Right atrium auricular region (tissue), 2 donors: ENCODE measurements at regions not wholly inside any gene's neighbourhood (a gene's known extent, or its start where the extent isn't known, plus 50 kb on each side); places are given as distances from the start of the nearest gene placed in this dataset.

Source experiments
- DNase-seq: peaks from one replicate; pipeline ENCODE4 v3.0.0-alpha.2; 2019; ENCODE audit warnings: low spot score
- H3K27ac ChIP-seq, 2 donors: fragments of 200-600 bp; sonication (generic); 1 replicate in 1 of 2; 2 replicates in 1 of 2; pipeline ENCODE4 v1.5.1; 2016 to 2019
- H3K27me3 ChIP-seq, 2 donors: fragments of 200-600 bp; sonication (generic); one replicate each; pipeline versions ENCODE4 v1.5.1 to v1.6.0; 2017 to 2019
- H3K36me3 ChIP-seq: fragments of 200-600 bp; sonication (generic); one replicate; pipeline ENCODE4 v1.5.1; 2016
- H3K4me1 ChIP-seq, 2 donors: fragments of 200-600 bp; sonication (generic); one replicate each; pipeline versions ENCODE4 v1.5.1 to v1.6.0; 2017 to 2019
- H3K4me3 ChIP-seq, 2 donors: fragments of 200-600 bp; sonication (generic); 1 replicate in 1 of 2; 2 replicates in 1 of 2; pipeline ENCODE4 v1.5.1; 2017 to 2019; ENCODE audit warnings: mild to moderate bottlenecking in 1 of 2, moderate library complexity in 1 of 2
- H3K9me3 ChIP-seq, 2 donors: fragments of 200-600 bp; sonication (generic); one replicate each; pipeline ENCODE4 v1.5.1; 2019
- CTCF ChIP-seq, 2 donors: fragments of 200-600 bp; sonication (generic); IDR thresholded peaks; one replicate each; pipeline ENCODE4 v1.5.1; 2019; ENCODE audit warnings: antibody characterized with exemption in 2 of 2

DNA sequence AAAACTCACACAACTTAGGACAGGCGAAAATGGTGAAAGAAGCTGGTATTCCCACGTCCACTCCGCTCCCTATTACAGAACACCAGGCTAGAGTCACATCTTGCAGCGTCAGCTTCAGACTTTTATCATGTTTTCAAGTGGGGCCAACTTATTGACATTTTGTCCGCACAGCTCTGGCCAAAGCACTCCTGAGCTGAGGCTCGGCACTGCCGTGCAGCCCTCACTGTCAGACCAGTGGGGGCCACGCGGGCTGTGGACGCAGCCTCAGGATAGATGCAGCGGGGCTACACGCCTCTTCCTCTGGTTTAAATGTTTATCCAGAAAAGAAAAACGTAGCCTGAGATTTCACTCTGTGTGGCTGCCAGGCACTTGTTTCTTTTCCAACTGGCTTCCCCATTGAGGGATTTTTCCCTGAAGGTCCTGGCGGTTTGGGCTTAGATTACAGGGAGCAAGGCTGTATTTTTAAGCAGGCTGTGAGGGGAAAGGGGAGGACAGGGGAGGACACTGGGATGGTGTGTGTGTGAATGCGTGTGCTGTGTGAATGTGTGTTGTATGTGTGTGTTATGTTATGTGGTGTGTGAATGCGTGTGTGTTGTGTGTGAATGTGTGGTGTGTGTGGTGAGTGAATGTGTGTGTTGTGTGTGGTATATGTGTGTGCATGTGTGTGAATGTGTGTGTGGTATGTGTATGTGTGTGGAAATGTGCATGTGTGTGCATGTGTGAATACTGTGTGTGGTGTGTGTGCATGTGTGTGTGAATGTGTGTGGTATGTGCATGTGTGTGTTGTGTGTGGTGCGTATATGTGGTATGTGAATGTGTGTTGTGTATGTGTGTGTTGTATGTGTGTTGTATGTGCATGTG is 267.6 kb downstream of the DCDC2C start:
- H3K4me1 ChIP-seq: no peaks in the 10 kb centered on the region
- H3K27ac ChIP-seq: no peak overlapping the region
- no peak for DNase-seq
- no peak overlapping the region for H3K4me3 ChIP-seq
- no peak for TF ChIP-seq CTCF (IDR thresholded peaks at IDR 0.05)
- H3K27me3 ChIP-seq: no peaks in the 10 kb centered on the region
- no peaks in the 10 kb centered on the region for H3K9me3 ChIP-seq
- no peaks in the 10 kb centered on the region for H3K36me3 ChIP-seq

- no peak for TF ChIP-seq CTCF (IDR thresholded peaks at IDR 0.05)
- Histone ChIP-seq H3K4me1 (no peaks in the 10 kb centered on the region), H3K9me3 (no peaks in the 10 kb centered on the region), H3K27ac (no peak overlapping the region), H3K27me3 (no peaks in the 10 kb centered on the region), H3K4me3 (no peak overlapping the region), H3K36me3 (no peaks in the 10 kb centered on the region)
- no peak for DNase-seq
Measured at GRCh38 chr2:3971652-3972192, 268.3 kb downstream of the DCDC2C start.

GRCh38 chr2:3972377-3972776 is 269.0 kb downstream of the DCDC2C start:
- no peaks in the 10 kb centered on the region for H3K27me3 ChIP-seq
- no peak overlapping the region for H3K4me3 ChIP-seq
- TF ChIP-seq CTCF (IDR thresholded peaks at IDR 0.05): no peak
- no peaks in the 10 kb centered on the region for H3K9me3 ChIP-seq
- no peaks in the 10 kb centered on the region for H3K4me1 ChIP-seq
- H3K36me3 ChIP-seq: no peaks in the 10 kb centered on the region
- DNase-seq: no peak
- H3K27ac ChIP-seq: no peak overlapping the region

GRCh38 chr2:3974765-3975164 is 271.4 kb downstream of the DCDC2C start:
- Histone ChIP-seq H3K4me1 (no peaks in the 10 kb centered on the region), H3K36me3 (no peaks in the 10 kb centered on the region), H3K9me3 (peaks cover 0 to 6% of the 10 kb centered on the region in 2 donors), H3K27me3 (no peaks in the 10 kb centered on the region), H3K27ac (no peak overlapping the region), H3K4me3 (no peak overlapping the region)
- no peak for DNase-seq
- TF ChIP-seq CTCF (IDR thresholded peaks at IDR 0.05): no peak

DNA sequence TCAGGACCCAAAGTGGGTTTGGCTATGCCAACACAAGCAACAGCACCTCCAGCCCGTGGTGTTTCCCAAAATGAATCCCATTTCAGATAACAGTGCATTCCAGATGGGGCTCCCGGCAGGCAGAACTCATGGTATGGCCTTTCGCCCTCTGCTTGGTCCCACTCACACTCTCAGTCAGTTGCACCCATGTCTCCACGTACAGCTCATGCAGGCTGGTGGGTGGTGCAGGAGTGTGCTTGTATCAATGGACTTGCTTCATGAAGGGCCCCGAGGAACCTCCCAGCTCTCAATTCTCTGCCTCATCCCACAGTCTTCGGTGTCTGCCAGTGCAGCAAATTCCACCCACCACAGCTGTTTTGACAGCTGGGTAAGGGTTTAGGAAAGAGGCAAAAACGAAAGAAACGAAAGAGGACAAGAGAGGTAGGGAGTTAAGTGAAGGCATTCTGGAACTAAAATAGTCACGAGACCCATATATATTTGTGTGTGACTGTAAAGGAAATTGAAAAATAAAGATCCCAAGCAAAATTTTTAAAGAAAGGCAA is 278.1 kb downstream of the DCDC2C start:
- H3K4me1 ChIP-seq: no peaks in the 10 kb centered on the region
- no peak for DNase-seq
- no peak overlapping the region for H3K27ac ChIP-seq
- no peaks in the 10 kb centered on the region for H3K36me3 ChIP-seq
- TF ChIP-seq CTCF (IDR thresholded peaks at IDR 0.05): no peak
- H3K4me3 ChIP-seq: no peak overlapping the region
- H3K27me3 ChIP-seq: no peaks in the 10 kb centered on the region
- peaks cover 0 to 7% of the 10 kb centered on the region in 2 donors for H3K9me3 ChIP-seq
